22Rv1 (cell line): ENCODE measurements at regions not wholly inside any gene's neighbourhood (a gene's known extent, or its start where the extent isn't known, plus 50 kb on each side); places are given as distances from the start of the nearest gene placed in this dataset.

Experiments
- CTCF ChIP-seq: fragments of 450-650 bp; IDR thresholded peaks from 2 replicates; pipeline ENCODE4 v1.5.1; 2017; ENCODE audit warnings: mild to moderate bottlenecking
- ZFX ChIP-seq: fragments of 450-650 bp; IDR thresholded peaks from 2 replicates; pipeline ENCODE4 v1.6.1; 2017; ENCODE audit warnings: antibody characterized with exemption, borderline replicate concordance

DNA sequence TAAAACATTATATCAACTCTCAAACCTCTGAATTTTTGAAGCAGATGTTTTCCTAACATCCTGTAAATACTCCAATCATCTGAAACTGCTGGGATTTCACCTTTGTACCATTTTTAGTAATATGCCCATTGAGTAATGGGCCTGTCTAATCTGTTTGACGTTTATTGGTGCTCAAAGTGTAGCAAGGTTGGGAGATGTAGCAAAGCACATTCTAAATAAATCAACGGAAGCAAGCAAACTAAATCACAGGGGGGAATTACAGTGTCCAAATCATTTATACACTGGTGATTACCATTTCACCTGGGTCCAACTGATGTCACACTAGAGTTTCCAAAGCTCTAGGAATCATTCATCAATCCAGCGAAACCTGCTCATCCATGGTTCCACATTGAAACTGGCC, 518.7 kb upstream of the TBL1XR1 start:
- TF ChIP-seq CTCF (no peak), ZFX (no peak)
